H1 (cell line): ENCODE measurements at regions not wholly inside any gene's neighbourhood (a gene's known extent, or its start where the extent isn't known, plus 50 kb on each side); places are given as distances from the start of the nearest gene placed in this dataset.

ENCODE experiments used
- ATF3 ChIP-seq: IDR thresholded peaks from 2 replicates; pipeline ENCODE4 v1.6.1; 2011; ENCODE audit warnings: low read depth, mild to moderate bottlenecking, low read length; ENCODE audit not compliant: insufficient read depth
- CTCF ChIP-seq, 3 experiments: IDR thresholded peaks; 1 replicate in 2 of 3; 2 replicates in 1 of 3; pipeline versions ENCODE4 v1.5.1 to v1.6.1; 2011; ENCODE audit warnings: low read length in 3 of 3, mild to moderate bottlenecking in 3 of 3, inconsistent platforms in 2 of 3, low read depth in 1 of 3, moderate library complexity in 1 of 3; ENCODE audit not compliant: insufficient read depth in 1 of 3; ENCODE audit errors: control extremely low read depth in 1 of 3
- EGR1 ChIP-seq: IDR thresholded peaks from 2 replicates; pipeline ENCODE4 v1.6.1; 2011; ENCODE audit warnings: low read depth, low read length, borderline replicate concordance
- EP300 ChIP-seq, 2 experiments: IDR thresholded peaks; 1 replicate in 1 of 2; 2 replicates in 1 of 2; pipeline ENCODE4 v1.6.1; 2011 to 2012; ENCODE audit warnings: low read depth in 2 of 2, low read length in 2 of 2, mild to moderate bottlenecking in 2 of 2, borderline replicate concordance in 1 of 2, inconsistent platforms in 1 of 2, moderate library complexity in 1 of 2
- GTF2F1 ChIP-seq: IDR thresholded peaks from 2 replicates; pipeline ENCODE4 v1.6.1; 2012; ENCODE audit warnings: low read depth, low read length, improper control_type of control experiment, borderline replicate concordance
- JUND ChIP-seq: IDR thresholded peaks from 2 replicates; pipeline ENCODE4 v1.6.1; 2011; ENCODE audit warnings: mild to moderate bottlenecking, improper control_type of control experiment, low read length
- POLR2A ChIP-seq, 2 experiments: IDR thresholded peaks; 1 replicate in 1 of 2; 2 replicates in 1 of 2; pipeline ENCODE4 v1.6.1; 2011; ENCODE audit warnings: low read depth in 2 of 2, low read length in 2 of 2, mild to moderate bottlenecking in 2 of 2; ENCODE audit errors: control extremely low read depth in 1 of 2
- POLR2AphosphoS5 ChIP-seq: IDR thresholded peaks from 2 replicates; pipeline ENCODE4 v1.6.1; 2011; ENCODE audit warnings: low read depth, low read length
- RFX5 ChIP-seq: IDR thresholded peaks from 2 replicates; pipeline ENCODE4 v1.6.1; 2011; ENCODE audit warnings: low read depth, low read length, improper control_type of control experiment, borderline replicate concordance
- SIN3A ChIP-seq, 2 experiments: IDR thresholded peaks in 1 of 2; conservative IDR thresholded peaks in 1 of 2; 2 replicates each; pipeline ENCODE4 v1.6.1; 2011 to 2012; ENCODE audit warnings: low read length in 2 of 2, improper control_type of control experiment in 1 of 2, low read depth in 1 of 2, mild to moderate bottlenecking in 1 of 2
- SIX5 ChIP-seq: IDR thresholded peaks from 2 replicates; pipeline ENCODE4 v1.6.1; 2011; ENCODE audit warnings: mild to moderate bottlenecking, low read depth, low read length
- TBP ChIP-seq: IDR thresholded peaks from 2 replicates; pipeline ENCODE4 v1.6.1; 2011; ENCODE audit warnings: low read depth, low read length, improper control_type of control experiment
- USF2 ChIP-seq: IDR thresholded peaks from 2 replicates; pipeline ENCODE4 v1.6.1; 2011; ENCODE audit warnings: low read length, improper control_type of control experiment
- YY1 ChIP-seq: IDR thresholded peaks from 2 replicates; pipeline ENCODE4 v1.6.1; 2011; ENCODE audit warnings: low read depth, mild to moderate bottlenecking, low read length

- TF ChIP-seq ATF3: no peak
- no peak for TF ChIP-seq TBP
- no peak for TF ChIP-seq POLR2AphosphoS5
- no peak for TF ChIP-seq CTCF (IDR thresholded peaks at IDR 0.05; ENCODE audit: control extremely low read depth in 1 of 3, insufficient read depth in 1 of 3, low read depth in 1 of 3, low read length in 3 of 3)
- no peak for TF ChIP-seq GTF2F1
- TF ChIP-seq YY1: no peak
- no peak for TF ChIP-seq POLR2A (IDR thresholded peaks at IDR 0.05; ENCODE audit: control extremely low read depth in 1 of 2, low read depth in 2 of 2, low read length in 2 of 2)
- no peak for TF ChIP-seq JUND
- no peak for TF ChIP-seq SIN3A (conservative IDR thresholded peaks at IDR 0.05 in 1 of 2, IDR thresholded peaks at IDR 0.05 in 1 of 2; ENCODE audit: low read depth in 1 of 2, low read length in 2 of 2)
- TF ChIP-seq SIX5: no peak
- no peak for TF ChIP-seq RFX5
- TF ChIP-seq EP300 (IDR thresholded peaks at IDR 0.05; ENCODE audit: borderline replicate concordance in 1 of 2, low read depth in 2 of 2, low read length in 2 of 2): no peak
- no peak for TF ChIP-seq EGR1
- no peak for TF ChIP-seq USF2
These were observed 77.1 kb upstream of the ZMAT1 start for GRCh38 chrX:102008901-102009300.
